Astrocyte of the cerebellum (primary cell): ENCODE measurements at regions not wholly inside any gene's neighbourhood (a gene's known extent, or its start where the extent isn't known, plus 50 kb on each side); places are given as distances from the start of the nearest gene placed in this dataset.

ENCODE experiments used
- DNase-seq: peaks from one replicate; pipeline ENCODE4 v3.0.0-alpha.2; 2011; ENCODE audit warnings: low read depth
- H3K4me3 ChIP-seq: 2 replicates; pipeline ENCODE4 v1.5.1; 2011; ENCODE audit warnings: mild to moderate bottlenecking, low read depth, low read length, moderate library complexity
- in situ Hi-C: cut with HindIII; loops from 2 replicates; pipeline ENCODE4 v1.10.0; 2017; ENCODE audit warnings: low sequenced_read_pairs
- TF ChIP-seq, protein P1 (sequence below): IDR thresholded peaks from 2 replicates; pipeline ENCODE4 v1.5.1; 2012; ENCODE audit warnings: low read length, low read depth, moderate library complexity, mild to moderate bottlenecking; ENCODE audit errors: missing control alignments

DNA sequence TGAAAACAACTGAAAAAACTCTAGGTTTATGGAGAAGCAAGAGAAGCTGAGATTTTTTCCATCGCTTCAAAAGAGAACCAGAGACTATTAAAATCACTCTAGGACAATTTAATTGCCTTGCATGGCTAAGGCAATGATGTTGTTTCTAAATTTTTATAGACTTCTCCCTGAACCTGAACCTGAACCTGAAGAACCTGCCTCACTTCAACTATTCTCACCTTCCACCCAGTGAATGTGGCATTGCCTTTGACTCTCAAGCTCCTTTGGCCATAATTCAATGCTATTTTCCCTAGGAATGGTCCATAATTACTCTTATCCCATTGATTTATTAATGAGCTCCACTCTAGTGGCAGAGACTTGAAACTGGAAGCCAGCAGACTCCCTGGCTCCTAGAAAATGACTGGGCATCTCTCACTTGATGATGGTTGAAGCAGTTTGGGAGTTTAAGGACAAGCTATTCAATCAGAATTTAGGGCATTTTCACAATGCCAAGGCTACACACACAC, 303.8 kb upstream of the UBE2E3 start:
- TF ChIP-seq, protein P1, sequence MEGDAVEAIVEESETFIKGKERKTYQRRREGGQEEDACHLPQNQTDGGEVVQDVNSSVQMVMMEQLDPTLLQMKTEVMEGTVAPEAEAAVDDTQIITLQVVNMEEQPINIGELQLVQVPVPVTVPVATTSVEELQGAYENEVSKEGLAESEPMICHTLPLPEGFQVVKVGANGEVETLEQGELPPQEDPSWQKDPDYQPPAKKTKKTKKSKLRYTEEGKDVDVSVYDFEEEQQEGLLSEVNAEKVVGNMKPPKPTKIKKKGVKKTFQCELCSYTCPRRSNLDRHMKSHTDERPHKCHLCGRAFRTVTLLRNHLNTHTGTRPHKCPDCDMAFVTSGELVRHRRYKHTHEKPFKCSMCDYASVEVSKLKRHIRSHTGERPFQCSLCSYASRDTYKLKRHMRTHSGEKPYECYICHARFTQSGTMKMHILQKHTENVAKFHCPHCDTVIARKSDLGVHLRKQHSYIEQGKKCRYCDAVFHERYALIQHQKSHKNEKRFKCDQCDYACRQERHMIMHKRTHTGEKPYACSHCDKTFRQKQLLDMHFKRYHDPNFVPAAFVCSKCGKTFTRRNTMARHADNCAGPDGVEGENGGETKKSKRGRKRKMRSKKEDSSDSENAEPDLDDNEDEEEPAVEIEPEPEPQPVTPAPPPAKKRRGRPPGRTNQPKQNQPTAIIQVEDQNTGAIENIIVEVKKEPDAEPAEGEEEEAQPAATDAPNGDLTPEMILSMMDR = no peak
- H3K4me3 ChIP-seq = no peak overlapping the region
- in situ Hi-C loops = no loop called here
- no peak for DNase-seq

DNA sequence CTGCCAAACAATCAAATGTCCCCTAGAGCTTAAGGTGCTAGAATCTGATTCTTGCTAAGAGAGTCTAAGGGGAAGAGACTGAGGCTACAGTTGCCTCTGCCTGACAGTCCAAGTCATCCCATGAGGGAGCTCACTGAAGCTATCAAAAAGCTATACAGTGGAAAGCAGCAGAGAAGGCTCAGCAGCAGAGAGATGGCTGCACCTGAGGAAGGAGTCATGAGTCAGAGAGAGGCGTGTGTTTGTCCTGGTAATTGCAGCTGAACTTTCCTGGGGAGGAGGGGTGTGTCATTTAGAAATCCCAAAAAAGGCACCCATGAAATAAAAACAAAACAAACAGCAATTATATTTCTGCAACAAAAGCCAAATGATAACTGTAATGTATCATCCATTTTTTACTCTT, 305.2 kb upstream of the UBE2E3 start:
- TF ChIP-seq, protein P1 = no peak
- H3K4me3 ChIP-seq = no peak overlapping the region
- in situ Hi-C loops = no loop called here
- no peak for DNase-seq

DNA sequence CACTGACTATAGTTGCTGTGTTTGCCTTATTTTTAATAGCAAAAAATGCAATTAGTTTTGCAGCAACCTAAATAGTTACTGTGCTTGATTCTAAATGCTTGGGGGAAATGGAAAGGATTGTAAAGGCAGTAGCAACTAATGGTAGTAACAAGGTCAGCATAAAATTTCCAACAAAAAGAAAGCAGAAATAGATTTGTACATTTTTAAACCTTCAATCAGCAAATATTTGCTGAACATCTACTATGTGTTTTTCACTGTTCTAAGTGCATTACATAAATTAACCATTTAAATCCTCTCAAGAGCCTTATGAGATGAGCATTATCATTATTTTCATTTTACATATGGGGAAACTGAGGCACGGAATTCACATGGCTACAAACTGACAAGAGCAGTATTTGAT, 308.0 kb upstream of the UBE2E3 start:
- TF ChIP-seq, protein P1 = no peak
- no peak for DNase-seq
- in situ Hi-C loops = no loop called here
- H3K4me3 ChIP-seq = no peak overlapping the region

DNA sequence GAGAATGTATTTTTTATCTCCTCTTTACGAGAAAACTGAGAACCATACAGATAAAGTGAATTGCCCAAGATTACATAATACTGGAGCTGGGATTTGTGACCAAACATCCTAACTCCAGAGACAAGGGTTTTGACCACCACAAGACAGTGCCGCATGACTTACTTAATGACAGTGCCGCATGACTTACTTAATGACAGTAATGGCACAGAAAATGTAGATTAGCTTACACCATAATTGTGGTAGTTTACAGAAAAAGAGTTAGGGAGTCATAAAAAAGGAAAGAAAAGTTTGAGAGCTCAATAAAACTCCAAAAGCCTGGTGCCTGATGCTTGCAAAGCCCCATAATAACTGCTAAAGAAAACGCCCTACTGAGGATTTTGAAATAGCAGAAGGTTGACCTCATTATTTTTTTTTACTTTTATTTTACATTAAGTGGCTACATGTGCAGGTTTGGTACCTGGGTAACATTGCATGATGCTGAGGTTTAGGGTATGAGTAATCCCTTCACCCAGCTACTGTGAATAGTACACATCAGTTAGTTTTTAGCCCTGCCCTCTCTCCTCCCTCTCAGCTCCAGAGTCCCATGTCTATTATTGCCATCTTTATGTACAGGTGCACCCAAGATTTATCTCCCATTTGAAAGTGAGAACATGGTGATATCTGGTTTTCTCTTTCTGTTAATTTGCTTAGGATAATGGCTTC, 310.0 kb upstream of the UBE2E3 start:
- in situ Hi-C loops = no loop called here
- TF ChIP-seq, protein P1 = no peak
- H3K4me3 ChIP-seq = no peak overlapping the region
- no peak for DNase-seq

DNA sequence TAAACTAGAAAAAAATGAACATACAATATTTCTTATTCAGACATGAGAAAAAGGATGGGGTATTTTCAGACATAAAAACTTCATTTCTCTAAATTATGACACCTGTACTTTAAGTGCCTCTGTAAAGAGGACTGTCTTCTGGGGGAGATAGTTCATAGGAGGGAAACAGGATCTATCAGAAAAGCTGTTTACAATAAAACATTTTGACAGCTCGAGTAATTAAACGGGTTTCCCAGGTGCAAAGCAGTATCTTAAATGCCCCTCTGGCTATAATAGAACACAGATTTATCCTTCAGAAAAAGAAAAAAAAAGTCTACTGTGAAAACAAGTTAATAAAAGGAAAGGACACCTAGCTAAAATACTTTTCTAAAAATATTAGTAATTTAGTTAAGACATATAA, 311.4 kb upstream of the UBE2E3 start:
- TF ChIP-seq, protein P1 = no peak
- no peak for DNase-seq
- in situ Hi-C loops = no loop called here
- no peak overlapping the region for H3K4me3 ChIP-seq

DNA sequence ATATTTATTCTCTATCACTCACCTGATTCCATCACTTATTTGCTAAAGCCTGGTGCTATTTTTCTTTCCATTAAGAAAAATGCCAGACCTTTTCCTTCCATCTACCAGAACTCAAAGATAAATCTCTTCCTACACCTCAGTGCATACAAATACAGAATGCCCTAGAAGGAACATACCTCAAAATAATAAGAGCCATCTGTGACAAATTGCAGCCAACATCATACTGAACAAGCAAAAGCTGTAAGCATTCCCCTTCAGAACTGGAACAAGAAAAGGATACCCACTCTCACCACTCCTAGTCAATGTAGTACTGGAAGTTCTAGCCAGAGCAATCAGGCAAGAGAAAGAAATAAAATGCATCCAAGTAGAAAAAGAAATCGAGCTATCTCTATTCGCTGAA, 315.9 kb upstream of the UBE2E3 start:
- TF ChIP-seq, protein P1 = no peak
- no peak for DNase-seq
- in situ Hi-C loops = no loop called here
- no peak overlapping the region for H3K4me3 ChIP-seq
